GM19463 (cell line): ENCODE measurements at regions not wholly inside any gene's neighbourhood (a gene's known extent, or its start where the extent isn't known, plus 50 kb on each side); places are given as distances from the start of the nearest gene placed in this dataset.
"Not testable (repeated sequence)": the region's sequence is repeated elsewhere in the genome, so short reads cannot be mapped to it uniquely, and the experiment has no call there.

Experiments
- ATAC-seq: cut with Tn5 transposase; IDR thresholded peaks from one replicate; pipeline ENCODE4 v1.9.1; 2021; ENCODE audit warnings: mild to moderate bottlenecking, moderate library complexity; ENCODE audit not compliant: unreplicated experiment

DNA sequence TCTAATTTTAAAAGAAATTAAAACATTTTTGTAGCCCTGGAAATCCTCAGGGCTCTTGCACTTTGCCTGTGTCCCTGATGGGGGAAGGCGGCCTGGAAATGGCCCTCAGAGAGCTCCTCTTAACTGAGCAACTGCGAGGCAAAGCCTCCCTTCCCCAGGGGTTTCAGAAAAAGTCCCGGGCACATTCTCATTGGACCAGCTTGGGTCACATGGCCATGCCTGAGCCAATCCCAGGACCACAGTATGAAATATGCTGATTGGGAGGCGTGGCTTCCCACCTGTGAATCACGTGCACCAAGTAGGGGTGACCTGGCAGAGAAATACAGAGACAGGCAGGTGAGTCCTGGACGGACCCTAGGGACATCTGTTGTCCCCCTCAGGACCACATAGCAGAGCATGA lies 90.4 kb upstream of the SFSWAP start:
- no peak for ATAC-seq

DNA sequence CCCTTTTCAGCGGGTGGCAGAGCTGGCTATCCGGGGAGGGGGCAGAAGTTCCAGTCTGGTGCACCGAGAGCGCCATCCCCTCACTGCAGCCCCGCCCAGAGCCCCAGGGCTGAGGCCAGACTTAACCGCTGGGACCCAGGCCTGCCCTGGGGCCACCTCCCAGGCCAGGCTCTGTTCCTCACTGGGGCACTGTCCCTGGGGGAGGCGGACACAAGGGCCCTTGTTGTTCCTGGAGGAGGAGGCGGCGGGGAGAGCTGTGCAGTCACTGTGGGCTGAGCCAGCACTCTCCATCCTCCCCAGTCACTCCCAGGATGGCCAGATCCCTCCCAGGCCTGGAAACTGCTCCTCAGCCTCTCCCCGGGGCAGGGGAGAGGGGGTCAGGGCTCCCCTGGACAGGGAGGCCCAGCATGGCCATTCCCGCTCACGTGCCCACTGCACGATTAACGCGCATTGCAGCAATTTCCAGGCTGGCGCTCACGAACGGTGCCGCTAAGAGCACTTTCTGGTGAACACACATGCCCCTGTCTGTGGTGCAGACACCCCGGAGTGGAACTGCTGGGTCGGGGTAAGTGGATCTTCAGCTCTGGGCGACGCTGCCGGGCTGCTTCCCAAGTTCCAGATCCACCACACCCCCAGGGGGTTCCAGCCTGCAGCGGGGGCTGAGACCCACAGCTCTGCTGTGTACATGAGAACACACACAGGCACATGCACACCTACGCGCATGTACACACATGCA lies 89.8 kb upstream of the SFSWAP start:
- ATAC-seq, result no peak

DNA sequence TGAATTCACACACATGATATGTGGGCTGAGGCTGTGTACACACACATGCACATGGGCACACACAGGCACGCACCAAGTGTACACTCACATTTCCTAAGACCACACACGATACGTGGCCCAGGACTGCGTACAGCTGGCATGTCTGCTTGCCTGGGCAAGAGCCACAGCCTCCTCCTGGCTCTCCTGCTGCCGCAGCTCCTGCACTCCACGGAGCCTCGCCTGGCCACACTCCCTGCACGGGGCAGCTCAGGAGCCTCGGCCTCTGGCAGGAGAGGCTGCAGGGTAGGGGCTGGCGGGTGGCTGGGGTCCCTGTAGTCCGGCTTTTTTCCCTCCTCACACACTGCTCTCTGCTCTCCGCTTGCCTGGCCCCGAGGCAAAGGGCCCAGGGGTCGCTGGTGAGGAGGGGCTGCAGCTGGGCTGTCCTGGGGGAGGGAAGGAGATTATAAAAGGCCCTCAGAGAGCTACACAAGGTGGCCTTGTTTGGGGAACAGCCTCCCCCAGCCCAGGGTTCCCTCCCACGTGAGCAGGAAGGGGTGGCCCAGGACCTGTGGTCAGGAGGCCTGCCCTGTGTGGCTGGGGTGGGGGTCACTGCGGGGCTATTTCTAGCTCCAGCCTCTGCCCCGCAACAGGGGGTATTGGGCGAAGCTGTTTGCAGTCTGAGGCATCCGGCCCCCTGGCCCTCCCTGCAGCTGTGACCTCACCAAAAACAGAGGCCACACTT lies 89.0 kb upstream of the SFSWAP start:
- no peak for ATAC-seq

DNA sequence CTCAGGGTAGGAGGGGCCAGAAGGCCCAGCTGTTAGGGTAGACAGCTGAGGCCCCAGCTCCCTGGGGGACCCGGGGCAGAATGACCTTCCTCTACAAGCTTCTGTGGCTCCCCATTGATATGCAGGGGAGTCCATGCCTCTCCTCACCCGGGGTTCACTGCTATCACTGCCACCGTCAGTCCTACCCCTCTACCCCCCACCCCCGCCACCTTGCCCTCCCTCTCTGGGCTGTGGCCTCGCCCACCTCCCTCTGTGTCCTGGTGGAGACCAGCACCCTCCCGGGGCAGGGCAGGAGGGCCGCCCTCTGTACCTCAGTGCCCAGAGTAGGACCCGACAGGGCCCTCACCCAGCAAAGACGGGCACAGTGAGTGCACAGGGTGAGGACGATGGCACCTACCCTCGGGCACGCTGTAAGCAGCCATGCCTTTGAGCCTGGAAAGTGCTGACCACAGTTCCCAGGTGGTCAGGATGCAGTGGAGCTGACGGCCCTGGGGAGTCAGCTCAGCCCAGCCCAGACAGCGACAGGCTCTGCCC lies 88.4 kb upstream of the SFSWAP start:
- ATAC-seq, result no peak

DNA sequence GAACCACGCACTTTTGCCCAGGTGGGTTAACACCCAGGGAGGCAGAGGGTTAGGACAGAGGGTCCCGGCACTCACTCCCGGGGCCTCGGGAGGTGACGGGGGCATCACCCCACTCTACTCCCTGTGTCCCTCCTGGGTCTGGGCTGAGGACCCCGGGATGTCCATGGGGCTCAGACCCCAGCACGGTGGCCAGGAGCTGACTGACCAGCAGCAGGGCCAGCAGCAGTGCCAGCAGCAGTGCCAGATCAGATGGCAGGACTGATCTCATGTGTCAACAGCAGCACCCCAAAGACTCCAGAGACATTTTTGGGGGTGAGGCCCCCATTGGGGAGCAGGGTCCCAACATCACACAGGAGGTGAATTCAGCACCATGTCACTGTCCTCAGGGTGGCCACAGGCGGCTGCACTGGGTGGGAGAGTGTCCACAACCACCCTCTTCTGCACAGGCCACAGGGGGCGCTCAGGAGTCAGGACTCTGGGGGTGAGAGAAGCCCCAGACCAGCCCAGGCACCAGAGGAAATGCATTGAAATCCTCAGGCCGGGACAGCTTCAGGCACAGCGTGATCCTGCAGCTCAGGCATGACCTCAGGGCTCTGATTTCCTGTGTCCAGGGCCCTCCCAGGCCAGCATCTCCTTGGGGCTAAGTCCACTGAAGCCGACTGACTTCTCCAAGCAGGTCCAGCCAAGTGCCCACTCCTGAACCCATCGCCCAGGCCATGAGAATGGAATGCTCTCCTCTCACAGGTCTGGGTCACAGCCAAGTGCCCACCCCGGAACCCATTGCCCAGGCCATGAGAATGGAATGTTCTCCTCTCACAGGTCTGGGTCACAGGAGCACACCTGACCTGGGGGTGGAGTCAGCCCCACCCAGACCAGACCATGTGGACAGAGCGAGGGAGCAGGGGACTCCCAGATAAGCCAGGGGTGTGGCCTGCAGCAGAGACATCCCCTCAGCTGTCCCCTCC lies 87.2 kb upstream of the SFSWAP start:
- ATAC-seq, result not testable (repeated sequence)

DNA sequence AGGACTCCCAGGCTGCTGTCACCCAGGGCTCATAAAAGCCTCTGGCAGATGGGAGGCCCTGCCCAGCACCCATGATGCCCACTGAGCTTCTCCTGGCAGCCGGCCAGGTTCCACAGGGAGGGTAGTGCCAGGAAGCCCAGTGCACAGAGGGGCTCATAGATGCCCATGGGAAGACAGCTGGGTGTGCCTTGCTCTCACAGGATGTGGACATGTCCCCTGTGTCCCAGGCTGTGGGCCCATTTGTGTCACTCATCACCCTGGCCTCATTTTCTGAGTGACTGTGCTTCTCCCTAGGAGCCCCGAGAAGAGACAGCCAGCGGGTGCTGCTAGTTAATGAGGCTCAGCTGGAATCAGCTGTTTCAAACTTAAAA lies 86.5 kb upstream of the SFSWAP start:
- not testable (repeated sequence) for ATAC-seq

DNA sequence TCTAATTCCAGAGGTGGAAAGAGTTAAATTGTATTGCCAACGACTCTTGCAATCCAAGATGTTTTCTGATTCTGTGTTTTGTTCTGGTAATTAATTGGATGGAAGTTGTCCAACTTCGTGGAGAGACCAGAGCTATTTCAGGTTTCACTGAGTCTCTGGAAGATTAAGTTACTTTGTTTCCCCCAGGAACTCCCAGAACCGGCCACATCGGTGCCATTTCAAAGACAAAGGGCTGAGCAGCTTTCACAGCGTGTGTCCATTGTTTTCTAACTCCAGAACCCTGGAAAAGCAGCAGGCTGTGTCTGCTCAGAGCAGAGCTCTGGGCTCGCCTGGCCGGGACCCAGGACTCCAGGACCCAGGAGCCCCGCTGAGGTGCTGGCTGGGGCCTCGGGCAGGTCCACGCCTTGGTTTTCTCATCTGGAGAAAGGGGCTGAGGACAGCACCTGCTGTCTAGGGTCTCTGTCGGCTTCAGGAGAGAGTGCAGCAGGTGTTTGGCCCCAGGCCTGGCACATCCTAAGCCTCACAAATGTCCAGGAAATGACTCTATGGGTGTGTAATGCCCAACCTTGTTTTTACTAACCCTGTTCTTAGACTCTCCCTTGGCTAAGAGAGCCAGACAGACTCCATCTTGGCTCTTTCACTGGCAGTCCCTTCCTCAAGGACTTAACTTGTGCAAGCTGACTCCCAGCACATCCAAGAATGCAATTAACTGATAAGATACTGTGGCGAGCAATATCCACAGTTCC lies 86.0 kb upstream of the SFSWAP start:
- ATAC-seq, result not testable (repeated sequence)

DNA sequence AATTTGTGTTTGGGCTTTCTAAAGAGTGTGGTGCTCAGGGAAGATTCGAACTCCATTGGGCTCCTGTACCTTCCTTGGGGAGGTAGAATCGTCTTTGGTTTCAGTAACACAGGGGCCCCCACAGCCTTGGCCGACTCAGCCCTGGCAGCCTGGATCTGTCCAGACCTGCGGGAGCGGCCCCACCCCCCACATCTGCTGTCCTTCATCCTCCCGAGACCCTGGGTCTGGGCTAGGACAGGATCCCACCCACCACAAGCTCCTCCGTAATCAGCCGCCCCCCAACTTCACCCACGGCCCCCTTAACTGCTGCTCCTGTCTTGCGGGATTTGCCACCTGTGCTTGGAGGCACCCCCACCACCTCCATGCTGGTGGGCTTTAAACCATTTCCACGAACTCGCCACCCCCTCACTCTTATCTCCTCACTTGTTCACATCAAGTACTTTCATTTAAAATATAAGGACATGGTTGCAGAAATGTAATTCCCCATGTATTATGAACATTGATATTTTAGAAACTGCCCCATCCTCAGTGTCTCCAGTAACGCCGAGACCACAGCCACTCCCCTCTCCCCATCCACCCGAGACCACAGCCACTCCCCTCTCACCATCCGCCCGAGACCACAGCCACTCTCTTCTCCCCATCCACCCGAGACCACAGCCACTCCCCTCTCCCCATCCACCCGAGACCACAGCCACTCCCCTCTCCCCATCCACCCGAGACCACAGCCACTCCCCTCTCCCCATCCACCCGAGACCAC lies 84.7 kb upstream of the SFSWAP start:
- not testable (repeated sequence) for ATAC-seq

DNA sequence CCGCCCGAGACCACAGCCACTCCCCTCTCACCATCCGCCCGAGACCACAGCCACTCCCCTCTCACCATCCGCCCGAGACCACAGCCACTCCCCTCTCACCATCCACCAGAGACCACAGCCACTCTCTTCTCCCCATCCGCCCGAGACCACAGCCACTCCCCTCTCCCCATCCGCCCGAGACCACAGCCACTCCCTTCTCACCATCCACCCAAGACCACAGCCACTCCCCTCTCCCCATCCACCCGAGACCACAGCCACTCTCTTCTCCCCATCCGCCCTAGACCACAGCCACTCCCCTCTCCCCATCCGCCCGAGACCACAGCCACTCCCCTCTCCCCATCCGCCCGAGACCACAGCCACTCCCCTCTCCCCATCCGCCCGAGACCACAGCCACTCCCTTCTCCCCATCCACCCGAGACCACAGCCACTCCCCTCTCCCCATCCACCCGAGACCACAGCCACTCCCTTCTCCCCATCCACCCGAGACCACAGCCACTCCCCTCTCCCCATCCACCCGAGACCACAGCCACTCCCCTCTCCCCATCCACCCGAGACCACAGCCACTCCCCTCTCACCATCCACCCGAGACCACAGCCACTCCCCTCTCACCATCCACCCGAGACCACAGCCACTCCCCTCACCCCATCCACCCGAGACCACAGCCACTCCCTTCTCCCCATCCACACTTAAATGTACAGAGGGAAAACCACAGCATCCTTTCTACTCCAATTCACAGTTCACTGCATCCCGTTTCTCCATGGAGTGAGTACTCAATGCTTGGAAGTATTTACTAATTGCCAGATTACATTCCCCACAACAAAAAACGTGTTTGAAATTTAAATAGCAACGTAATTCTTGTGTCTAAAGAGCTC lies 83.5 kb upstream of the SFSWAP start:
- not testable (repeated sequence) for ATAC-seq

DNA sequence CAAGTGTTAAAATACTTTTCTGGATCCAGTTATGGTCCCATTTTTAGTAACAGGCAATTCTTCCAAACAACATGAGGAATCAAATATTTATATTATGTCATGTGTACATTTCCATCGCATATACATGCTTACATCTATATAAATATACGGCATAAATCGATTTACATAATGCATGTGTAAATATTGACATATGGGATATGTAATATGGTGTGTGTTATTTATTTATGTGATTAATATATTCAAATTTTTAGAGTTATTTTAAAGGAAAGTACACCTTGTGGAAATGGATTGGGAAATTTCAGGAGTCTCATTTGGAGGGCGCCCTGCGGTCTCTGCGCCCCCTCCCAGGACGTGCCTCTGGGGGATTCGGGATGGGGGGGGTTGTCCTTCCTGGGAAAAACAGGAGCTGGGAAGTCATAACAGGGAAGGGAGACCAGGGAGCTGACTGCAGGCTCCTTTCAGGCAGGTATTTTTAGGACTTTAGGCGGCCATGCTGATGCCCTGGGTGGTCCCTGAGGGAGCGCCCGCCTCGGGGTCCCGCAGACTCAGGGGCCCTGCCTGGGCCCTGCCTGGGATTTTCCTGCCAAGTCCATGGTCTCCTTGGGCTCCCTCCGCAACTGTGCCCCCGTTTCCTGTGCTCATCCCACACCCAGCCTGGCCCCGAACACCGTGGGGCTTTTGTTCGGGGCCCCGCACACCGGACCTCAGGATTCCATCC lies 82.7 kb upstream of the SFSWAP start:
- no peak for ATAC-seq

DNA sequence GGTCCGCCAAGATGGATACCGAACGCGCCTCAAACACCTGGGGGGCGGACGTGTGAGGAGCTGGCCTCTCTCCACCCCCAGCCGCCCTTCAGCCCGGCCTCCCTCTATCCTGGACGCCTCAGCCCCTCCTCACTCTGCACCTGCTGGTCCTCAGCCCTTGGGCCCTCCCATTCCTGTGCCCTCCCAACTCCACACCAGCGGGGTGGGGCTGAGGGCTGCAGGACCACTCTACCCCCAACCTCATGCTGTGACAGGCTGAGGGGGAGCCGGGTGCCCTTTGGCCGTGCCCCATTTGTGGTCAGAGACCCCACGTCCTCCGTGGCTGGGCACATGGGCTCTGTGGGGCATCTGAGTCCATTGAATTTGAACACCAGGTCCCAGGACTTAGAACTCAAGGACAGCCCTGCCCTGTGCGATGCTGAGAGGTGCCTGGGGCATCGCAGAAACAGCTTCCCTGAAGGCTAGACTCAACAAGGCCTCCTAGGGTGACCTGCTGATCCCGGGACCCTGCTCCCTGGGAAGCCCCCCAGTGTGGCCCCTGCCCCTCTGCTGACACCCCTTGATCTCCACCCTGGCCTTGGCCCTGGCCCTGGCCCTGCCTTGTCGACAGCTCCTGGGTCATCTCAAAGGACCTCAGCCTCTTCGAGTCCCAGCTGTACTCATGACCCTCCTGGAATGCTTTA lies 82.0 kb upstream of the SFSWAP start:
- no peak for ATAC-seq

DNA sequence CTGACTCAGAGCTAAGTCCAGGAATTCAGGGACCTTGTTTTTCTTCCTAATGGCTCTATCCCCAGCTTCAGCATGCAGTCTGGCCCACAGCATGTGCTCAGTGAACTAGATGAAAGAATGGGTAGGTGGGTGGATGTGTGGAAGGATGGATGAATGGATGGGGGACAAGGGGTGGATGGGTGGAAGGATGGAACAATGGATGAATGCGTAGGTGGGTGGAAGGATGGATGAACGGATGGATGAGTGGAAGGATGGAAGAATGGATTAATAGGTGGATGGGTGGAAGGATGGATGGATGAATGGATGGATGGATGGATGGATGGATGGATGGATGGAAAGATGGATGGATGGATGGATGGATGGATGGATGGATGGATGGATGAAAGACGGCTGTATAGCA lies 79.7 kb upstream of the SFSWAP start:
- no peak for ATAC-seq

DNA sequence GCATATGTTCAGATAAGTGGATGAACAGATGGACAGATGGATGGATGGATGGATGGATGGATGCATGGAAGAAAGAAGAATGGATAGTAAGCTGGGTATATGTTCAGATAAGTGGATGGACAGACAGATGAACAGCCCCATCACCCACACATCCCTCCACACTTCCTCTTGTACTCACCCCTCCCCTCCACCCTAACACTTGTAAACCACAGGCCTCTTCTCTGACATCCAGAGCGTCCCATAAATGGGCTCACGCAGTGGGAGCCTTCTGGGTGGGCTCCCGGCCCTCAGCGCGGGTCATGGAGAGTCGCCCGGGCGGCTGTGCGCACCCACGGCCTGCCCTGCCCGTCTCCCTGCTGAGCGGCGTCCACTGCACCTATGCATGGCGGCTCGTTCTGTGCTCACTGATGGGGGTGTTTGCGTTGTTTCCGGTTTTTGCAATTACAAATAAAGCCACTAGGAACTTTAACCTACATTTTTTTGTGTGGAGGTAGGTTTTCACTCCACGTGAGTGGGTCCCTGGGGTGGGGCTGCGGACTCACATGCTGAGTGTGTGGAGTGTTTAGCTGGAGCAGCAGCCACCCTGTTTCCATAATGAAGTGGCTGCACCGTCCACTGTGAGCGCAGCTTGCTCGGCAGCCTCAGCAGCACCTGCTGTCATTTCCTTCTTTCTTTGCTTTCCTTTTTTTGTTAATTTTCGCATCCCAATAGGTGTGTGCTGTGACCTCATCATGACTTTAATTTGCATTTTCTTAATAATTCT lies 78.8 kb upstream of the SFSWAP start:
- not testable (repeated sequence) for ATAC-seq

DNA sequence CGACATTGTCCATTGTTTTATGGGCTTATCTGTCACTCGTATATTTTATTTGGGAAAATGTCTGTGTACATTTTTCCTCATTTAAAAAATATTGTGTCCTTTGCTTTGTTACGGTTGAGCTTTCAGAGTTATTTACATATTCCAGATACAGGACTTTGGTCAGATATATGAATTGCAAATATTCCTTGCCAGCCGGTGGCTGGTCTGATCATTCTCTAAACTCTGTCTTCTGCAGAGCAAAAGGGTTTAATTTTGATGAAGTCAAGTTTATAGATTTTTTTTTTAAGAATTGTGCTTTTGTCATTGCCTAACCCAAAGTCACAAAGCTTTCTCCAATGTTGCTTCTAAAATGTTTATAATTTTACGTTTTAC lies 78.3 kb upstream of the SFSWAP start:
- ATAC-seq, result not testable (repeated sequence)

DNA sequence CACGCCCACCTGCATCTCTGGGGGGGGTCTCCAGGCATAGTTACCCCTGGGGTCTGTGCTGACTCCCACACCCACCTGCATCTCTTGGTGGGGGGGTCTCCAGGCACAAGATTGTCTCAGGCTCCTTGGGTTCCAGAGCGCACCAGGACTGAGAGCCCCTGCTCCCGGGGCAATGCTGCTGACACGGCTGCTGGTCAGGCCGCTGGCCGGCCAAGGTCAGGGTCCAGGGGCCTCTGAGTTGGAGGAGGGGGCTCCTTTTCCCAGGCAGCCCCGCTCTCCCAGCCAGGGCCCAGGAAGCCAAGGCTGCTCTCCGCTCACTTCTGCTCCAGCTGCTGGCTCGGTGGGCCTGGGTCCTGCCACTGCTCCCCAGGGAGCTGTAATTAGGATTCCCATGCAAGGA lies 77.3 kb upstream of the SFSWAP start:
- not testable (repeated sequence) for ATAC-seq

DNA sequence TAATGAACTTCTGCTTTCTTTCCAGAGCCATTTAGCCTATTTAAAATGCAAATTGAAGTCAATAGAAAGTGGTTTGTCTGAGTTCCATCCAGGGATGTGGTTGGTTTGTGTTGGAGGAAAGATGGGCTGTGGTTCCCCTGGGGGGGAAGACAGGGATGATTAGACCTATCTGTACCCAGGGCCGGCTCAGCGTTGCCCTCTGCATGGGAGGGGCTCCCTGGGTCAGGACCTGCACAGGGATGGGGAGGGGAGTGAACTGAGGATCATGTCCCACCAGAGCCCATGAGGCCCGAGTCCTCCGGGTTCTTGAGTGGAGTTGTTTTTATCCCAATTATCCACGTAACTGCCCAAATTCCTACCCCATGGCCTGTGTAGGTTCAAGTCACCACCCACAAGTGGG lies 76.9 kb upstream of the SFSWAP start:
- ATAC-seq, result no peak

DNA sequence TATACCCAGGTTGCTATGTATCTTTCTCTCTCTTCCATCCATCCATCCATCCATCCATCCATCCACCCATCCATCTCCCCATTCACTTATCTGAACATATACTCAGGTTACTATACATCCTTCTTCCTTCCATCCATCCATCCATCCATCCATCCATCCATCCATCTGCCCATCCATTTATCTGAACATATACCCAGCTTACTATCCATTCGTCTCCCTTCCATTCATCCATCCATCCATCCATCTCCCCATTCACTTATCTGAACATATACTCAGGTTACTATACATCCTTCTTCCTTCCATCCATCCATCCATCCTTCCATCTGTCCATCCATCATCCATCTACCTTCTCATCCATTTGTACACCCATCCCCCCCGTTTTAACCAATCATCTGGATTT lies 75.9 kb upstream of the SFSWAP start:
- ATAC-seq, result not testable (repeated sequence)
